Neural cell (in vitro differentiated cells): ENCODE measurements at regions not wholly inside any gene's neighbourhood (a gene's known extent, or its start where the extent isn't known, plus 50 kb on each side); places are given as distances from the start of the nearest gene placed in this dataset.

ENCODE experiments used
- H2AFZ ChIP-seq: fragments of 200-600, 300-800 bp; sonication (generic), shearing (Covaris generic); 2 replicates; pipeline ENCODE4 v1.6.0; 2014; ENCODE audit warnings: low read depth, mild to moderate bottlenecking, antibody characterized with exemption, low read length, moderate library complexity
- H3F3A ChIP-seq: fragments of 200-600 bp; shearing (Covaris generic); 2 replicates; pipeline ENCODE4 v1.6.1; 2016; ENCODE audit warnings: mild to moderate bottlenecking, moderate library complexity, mixed read lengths, antibody characterized with exemption, low read length; ENCODE audit not compliant: insufficient read depth, poor library complexity, severe bottlenecking
- H3K27ac ChIP-seq: fragments of 200-600, 300-800 bp; sonication (generic), shearing (Covaris generic); 2 replicates; pipeline ENCODE4 v1.5.1; 2014; ENCODE audit warnings: mild to moderate bottlenecking, low read length, moderate library complexity
- H3K27me3 ChIP-seq: fragments of 300-800, 200-600 bp; sonication (generic), shearing (Covaris generic); 2 replicates; pipeline ENCODE4 v1.6.0; 2014; ENCODE audit warnings: mild to moderate bottlenecking, low read depth, low read length, moderate library complexity; ENCODE audit not compliant: insufficient read depth
- H3K36me3 ChIP-seq: fragments of 300-800, 200-600 bp; sonication (generic), shearing (Covaris generic); 2 replicates; pipeline ENCODE4 v1.5.1; 2014; ENCODE audit warnings: mild to moderate bottlenecking, antibody characterized with exemption, low read length, moderate library complexity; ENCODE audit not compliant: insufficient read depth
- H3K4me2 ChIP-seq: fragments of 300-800, 200-600 bp; sonication (generic), shearing (Covaris generic); 2 replicates; pipeline ENCODE4 v1.6.0; 2014; ENCODE audit warnings: mild to moderate bottlenecking, low read length
- H3K4me3 ChIP-seq: fragments of 300-800, 200-600 bp; sonication (generic), shearing (Covaris generic); 2 replicates; pipeline ENCODE4 v1.5.1; 2014; ENCODE audit warnings: mild to moderate bottlenecking, low read length, moderate library complexity
- H3K79me2 ChIP-seq: fragments of 200-600 bp; shearing (Covaris generic); replicated peaks from 2 replicates; pipeline ENCODE4 v1.6.0; 2014; ENCODE audit warnings: mild to moderate bottlenecking, low read length, moderate library complexity; ENCODE audit not compliant: insufficient read depth
- H3K9ac ChIP-seq: fragments of 300-800, 200-600 bp; sonication (generic), shearing (Covaris generic); 2 replicates; pipeline ENCODE4 v1.6.1; 2016; ENCODE audit warnings: mild to moderate bottlenecking, low read length, mixed read lengths
- H3K9me2 ChIP-seq: fragments of 200-600 bp; shearing (Covaris generic); 2 replicates; pipeline ENCODE4 v1.6.1; 2016; ENCODE audit warnings: mild to moderate bottlenecking, low read length, mixed read lengths; ENCODE audit not compliant: insufficient read depth
- H3K9me3 ChIP-seq: fragments of 200-600, 300-800 bp; sonication (generic), shearing (Covaris generic); 2 replicates; pipeline ENCODE4 v1.6.1; 2016; ENCODE audit warnings: mild to moderate bottlenecking, mixed run types, low read length, moderate library complexity, mixed read lengths
- H4K20me1 ChIP-seq: fragments of 200-600 bp; shearing (Covaris generic); 2 replicates; pipeline ENCODE4 v1.6.1; 2016; ENCODE audit warnings: mild to moderate bottlenecking, mixed run types; ENCODE audit not compliant: insufficient read depth
- CTCF ChIP-seq: fragments of 450-650 bp; IDR thresholded peaks from 2 replicates; pipeline ENCODE4 v1.5.1; 2014; ENCODE audit warnings: antibody characterized with exemption, mild to moderate bottlenecking, moderate library complexity; ENCODE audit not compliant: poor library complexity, severe bottlenecking
- EP300 ChIP-seq: fragments of 450-650 bp; conservative IDR thresholded peaks from 2 replicates; pipeline ENCODE4 v1.6.1; 2014; ENCODE audit warnings: antibody characterized with exemption, mild to moderate bottlenecking, moderate library complexity; ENCODE audit not compliant: poor library complexity, severe bottlenecking
- EZH2 ChIP-seq: fragments of 200-600, 300-800 bp; shearing (Covaris generic), sonication (generic); IDR thresholded peaks from 2 replicates; pipeline ENCODE4 v1.6.1; 2014; ENCODE audit warnings: antibody characterized with exemption, low read length, borderline replicate concordance, mild to moderate bottlenecking; ENCODE audit not compliant: insufficient read depth, poor library complexity, severe bottlenecking
- MXI1 ChIP-seq: fragments of 450-650 bp; conservative IDR thresholded peaks from 2 replicates; pipeline ENCODE4 v1.6.1; 2014; ENCODE audit warnings: antibody characterized with exemption, mild to moderate bottlenecking; ENCODE audit not compliant: poor library complexity, severe bottlenecking
- POLR2AphosphoS5 ChIP-seq: IDR thresholded peaks from 2 replicates; pipeline ENCODE4 v1.6.1; 2012
- RAD21 ChIP-seq: fragments of 450-650 bp; conservative IDR thresholded peaks from 2 replicates; pipeline ENCODE4 v1.6.1; 2014; ENCODE audit warnings: antibody characterized with exemption, mild to moderate bottlenecking, moderate library complexity
- REST ChIP-seq: IDR thresholded peaks from 2 replicates; pipeline ENCODE4 v1.6.1; 2012; ENCODE audit warnings: borderline replicate concordance
- SMC3 ChIP-seq: fragments of 450-650 bp; conservative IDR thresholded peaks from 2 replicates; pipeline ENCODE4 v1.6.1; 2014; ENCODE audit warnings: antibody characterized with exemption, mild to moderate bottlenecking, moderate library complexity; ENCODE audit not compliant: poor library complexity
- TAF1 ChIP-seq: IDR thresholded peaks from 2 replicates; pipeline ENCODE4 v1.6.1; 2012; ENCODE audit warnings: low read depth

GRCh38 chr2:188665727-188666304 is 308.4 kb upstream of the COL3A1 start:
- Histone ChIP-seq H3K9me3 (no peaks in the 10 kb centered on the region), H3K79me2 (no peaks in the 10 kb centered on the region), H3K4me2 (no peak overlapping the region), H3K27ac (no peak overlapping the region), H4K20me1 (no peaks in the 10 kb centered on the region), H2AFZ (no peak overlapping the region), H3K36me3 (no peaks in the 10 kb centered on the region), H3K9ac (no peak overlapping the region), H3F3A (no peaks in the 10 kb centered on the region), H3K4me3 (no peak overlapping the region), H3K27me3 (no peaks in the 10 kb centered on the region), H3K9me2 (no peaks in the 10 kb centered on the region)
- no peak for TF ChIP-seq MXI1
- no peak for TF ChIP-seq EP300
- no peak for TF ChIP-seq EZH2
- TF ChIP-seq REST: no peak
- no peak for TF ChIP-seq CTCF
- no peak for TF ChIP-seq SMC3
- TF ChIP-seq POLR2AphosphoS5: no peak
- TF ChIP-seq TAF1: no peak
- no peak for TF ChIP-seq RAD21

- H3K79me2 ChIP-seq: no peaks in the 10 kb centered on the region
- H3K27me3 ChIP-seq: no peaks in the 10 kb centered on the region
- no peak overlapping the region for H3K4me3 ChIP-seq
- no peak overlapping the region for H3K27ac ChIP-seq
- no peak overlapping the region for H2AFZ ChIP-seq
- no peaks in the 10 kb centered on the region for H3K36me3 ChIP-seq
- no peaks in the 10 kb centered on the region for H3K9me2 ChIP-seq
- TF ChIP-seq EZH2 (no peak), REST (no peak), MXI1 (no peak), POLR2AphosphoS5 (no peak), RAD21 (no peak), CTCF (no peak), SMC3 (no peak), EP300 (no peak), TAF1 (no peak)
- no peaks in the 10 kb centered on the region for H4K20me1 ChIP-seq
- H3K4me2 ChIP-seq: no peak overlapping the region
- H3F3A ChIP-seq: no peaks in the 10 kb centered on the region
- H3K9ac ChIP-seq: no peak overlapping the region
- H3K9me3 ChIP-seq: no peaks in the 10 kb centered on the region
Observed at GRCh38 chr2:188666503-188666902, 307.7 kb upstream of the COL3A1 start.
